K562 (cell line): ENCODE measurements at regions not wholly inside any gene's neighbourhood (a gene's known extent, or its start where the extent isn't known, plus 50 kb on each side); places are given as distances from the start of the nearest gene placed in this dataset.

Experiments
- ATAC-seq: fragments of 200-7000 bp; cut with Tn5 transposase; 3 replicates; pipeline ENCODE4 v1.9.1; 2020; ENCODE audit warnings: moderate library complexity
- BruUV-seq: library from RNA; stranded (reverse); fragments of 400-500 nt; replicated peaks from 2 replicates; lab custom pipeline; 2021; lab: Mats Ljungman, UMichigan
- CTCF ChIA-PET: fragments of 300-600 bp; formaldehyde crosslinking; extraction: SDS; loops from one replicate; lab custom pipeline; 2021; ENCODE audit warnings: low intra/inter-chr PET ratio; lab: Yijun Ruan, JAX
- POLR2A ChIA-PET: fragments of 300-600, 350-650 bp; sonication (Branson Sonifier 250); formaldehyde crosslinking; extraction: SDS; loops from one replicate; lab custom pipeline; 2021; ENCODE audit warnings: antibody characterized with exemption, inconsistent platforms; lab: Yijun Ruan, JAX
- DNase-seq, 4 experiments: peaks; one replicate each; pipeline versions ENCODE4 v3.0.0 to v3.0.0-alpha.2; 2011 to 2018; ENCODE audit warnings: low spot score in 3 of 4, mixed read lengths in 3 of 4; ENCODE audit errors: extremely low read depth in 1 of 4
- FAIRE-seq: peaks from 2 replicates; lab custom pipeline; 2011; peaks lifted over from hg19 to GRCh38; lab: Jason Lieb, UNC
- H2AFZ ChIP-seq: 2 replicates; pipeline ENCODE4 v1.6.0; 2011; ENCODE audit warnings: low read depth, low read length, control low read depth, inconsistent platforms
- H3K27ac ChIP-seq: fragments of 200-600 bp; 3 replicates; pipeline ENCODE4 v1.8.0; 2011; ENCODE audit warnings: low read depth, mild to moderate bottlenecking, control low read depth, inconsistent platforms, low read length, moderate library complexity, mixed read lengths; ENCODE audit errors: extremely low read depth
- H3K27me3 ChIP-seq, 2 experiments: fragments of 300-600 bp in 1 of 2; 2 replicates in 1 of 2; 3 replicates in 1 of 2; pipeline versions ENCODE4 v1.6.0 to v1.8.0; 2011; ENCODE audit warnings: inconsistent platforms in 2 of 2, low read length in 2 of 2, mild to moderate bottlenecking in 1 of 2, mixed read lengths in 1 of 2, moderate library complexity in 1 of 2; ENCODE audit not compliant: control insufficient read depth in 2 of 2, insufficient read depth in 2 of 2
- H3K36me3 ChIP-seq: fragments of 300-600 bp; 3 replicates; pipeline ENCODE4 v1.8.0; 2011; ENCODE audit warnings: mild to moderate bottlenecking, low read length, inconsistent platforms; ENCODE audit not compliant: control insufficient read depth, insufficient read depth
- H3K4me1 ChIP-seq, 2 experiments: fragments of 200-600 bp in 1 of 2; replicated peaks in 1 of 2; 2 replicates in 1 of 2; 3 replicates in 1 of 2; pipeline versions ENCODE4 v1.5.1 to v1.8.0; 2011; ENCODE audit warnings: inconsistent platforms in 2 of 2, low read length in 2 of 2, mild to moderate bottlenecking in 1 of 2, mixed read lengths in 1 of 2, moderate library complexity in 1 of 2; ENCODE audit not compliant: control insufficient read depth in 2 of 2, insufficient read depth in 2 of 2
- H3K4me2 ChIP-seq: 2 replicates; pipeline ENCODE4 v1.6.1; 2011; ENCODE audit warnings: low read length, control low read depth, inconsistent platforms, mixed read lengths; ENCODE audit not compliant: insufficient read depth
- H3K4me3 ChIP-seq: fragments of 200-600 bp; sonication (generic), shearing (Covaris generic); 2 replicates; pipeline ENCODE4 v1.5.1; 2016; ENCODE audit warnings: control low read depth, inconsistent platforms
- H3K79me2 ChIP-seq: fragments of 200-600 bp; 3 replicates; pipeline ENCODE4 v1.8.0; 2011; ENCODE audit warnings: low read length, inconsistent platforms; ENCODE audit not compliant: control insufficient read depth, insufficient read depth
- H3K9ac ChIP-seq, 2 experiments: 2 replicates each; pipeline versions ENCODE4 v1.6.0 to v1.6.1; 2011; ENCODE audit warnings: low read depth in 2 of 2, low read length in 2 of 2, control low read depth in 1 of 2, inconsistent platforms in 1 of 2, mild to moderate bottlenecking in 1 of 2, mixed read lengths in 1 of 2; ENCODE audit not compliant: insufficient read depth in 1 of 2
- H3K9me1 ChIP-seq: one replicate; pipeline ENCODE4 v1.6.0; 2011; ENCODE audit warnings: inconsistent platforms, mild to moderate bottlenecking, low read length, moderate library complexity; ENCODE audit not compliant: control insufficient read depth, insufficient read depth
- H3K9me3 ChIP-seq: replicated peaks from 2 replicates; pipeline ENCODE4 v1.5.1; 2011; ENCODE audit warnings: low read depth, low read length, inconsistent platforms; ENCODE audit not compliant: control insufficient read depth, insufficient read depth
- H4K20me1 ChIP-seq: replicated peaks from 2 replicates; pipeline ENCODE4 v1.6.1; 2011; ENCODE audit warnings: low read length, inconsistent platforms, mixed read lengths; ENCODE audit not compliant: control insufficient read depth, insufficient read depth
- ARID3B ChIP-seq: fragments of 250-450 bp; sonication (Bioruptor Pico); IDR thresholded peaks from 2 replicates; pipeline ENCODE4 v1.4.0; 2020; ENCODE audit warnings: borderline replicate concordance
- DMBX1 ChIP-seq: fragments of 250-450 bp; sonication (Bioruptor Pico); IDR thresholded peaks from 2 replicates; pipeline ENCODE4 v1.8.0; 2022; ENCODE audit warnings: inconsistent platforms, mild to moderate bottlenecking, moderate library complexity, borderline replicate concordance
- DNMT1 ChIP-seq: fragments of 450-650 bp; IDR thresholded peaks from 2 replicates; pipeline ENCODE4 v1.6.1; 2016; ENCODE audit warnings: antibody characterized with exemption, mild to moderate bottlenecking
- ESRRB ChIP-seq: fragments of 250-450 bp; sonication (Bioruptor Pico); IDR thresholded peaks from 2 replicates; pipeline ENCODE4 v1.5.0; 2020; ENCODE audit warnings: mild to moderate bottlenecking, moderate library complexity, borderline replicate concordance
- LCOR ChIP-seq: sonication (generic); formaldehyde crosslinking; IDR thresholded peaks from 2 replicates; pipeline ENCODE4 v1.8.0; 2022; ENCODE audit warnings: mild to moderate bottlenecking, missing genetic modification reagents
- MXI1 ChIP-seq: IDR thresholded peaks from 2 replicates; pipeline ENCODE4 v1.6.1; 2011; ENCODE audit warnings: low read depth, mild to moderate bottlenecking, improper control_type of control experiment, low read length
- POLR3A ChIP-seq: IDR thresholded peaks from 2 replicates; pipeline ENCODE4 v1.6.1; 2011; ENCODE audit warnings: borderline replicate concordance, mild to moderate bottlenecking, moderate library complexity; ENCODE audit not compliant: insufficient read length, insufficient read depth; ENCODE audit errors: extremely low read depth
- SREBF1 ChIP-seq: fragments of 150-350 bp; IDR thresholded peaks from 2 replicates; pipeline ENCODE4 v1.6.1; 2014; ENCODE audit warnings: antibody characterized with exemption, low read depth, low read length, borderline replicate concordance
- TBP ChIP-seq: optimal IDR thresholded peaks from 2 replicates; pipeline ENCODE3; 2011; ENCODE audit warnings: low read depth, low read length, improper control_type of control experiment
- TFE3 ChIP-seq: fragments of 450-650 bp; formaldehyde crosslinking; IDR thresholded peaks from 2 replicates; pipeline ENCODE4 v1.4.0; 2020; ENCODE audit warnings: mild to moderate bottlenecking, mixed read lengths
- TGIF2 ChIP-seq: sonication (generic); formaldehyde crosslinking; IDR thresholded peaks from 2 replicates; pipeline ENCODE4 v1.8.1; 2022; ENCODE audit warnings: mild to moderate bottlenecking, missing genetic modification reagents, moderate library complexity
- ZBTB1 ChIP-seq: sonication (generic); formaldehyde crosslinking; IDR thresholded peaks from 2 replicates; pipeline ENCODE4 v1.8.1; 2023; ENCODE audit warnings: missing genetic modification reagents, low read depth, mild to moderate bottlenecking, borderline replicate concordance
- ZBTB8A ChIP-seq: fragments of 450-650 bp; IDR thresholded peaks from 2 replicates; pipeline ENCODE4 v1.6.1; 2018; ENCODE audit warnings: mild to moderate bottlenecking, moderate library complexity; ENCODE audit not compliant: partially characterized antibody
- ZBTB9 ChIP-seq: fragments of 450-650 bp; formaldehyde crosslinking; IDR thresholded peaks from 2 replicates; pipeline ENCODE4 v1.4.0; 2020; ENCODE audit warnings: mild to moderate bottlenecking, moderate library complexity
- ZC3H8 ChIP-seq: fragments of 450-650 bp; IDR thresholded peaks from 2 replicates; pipeline ENCODE4 v1.6.1; 2017
- ZNF41 ChIP-seq: fragments of 250-450 bp; sonication (Bioruptor Pico); conservative IDR thresholded peaks from 2 replicates; pipeline ENCODE4 v1.4.0; 2020; ENCODE audit warnings: mild to moderate bottlenecking
- ZNF79 ChIP-seq: fragments of 250-450 bp; sonication (Bioruptor Pico); IDR thresholded peaks from 2 replicates; pipeline ENCODE4 v1.4.0; 2020; ENCODE audit warnings: low read depth, mild to moderate bottlenecking, moderate library complexity
- in situ Hi-C: fragments of 300-500 bp; cut with MboI; formaldehyde crosslinking; loops from 4 replicates; pipeline ENCODE4 v1.15.0; 2018; ENCODE audit warnings: inconsistent platforms, mixed read lengths
- intact Hi-C: fragments of 100-400 bp; cut with micrococcal nuclease; formaldehyde crosslinking; loops from 2 replicates; pipeline ENCODE4 v1.14.2; 2022
- TF ChIP-seq, protein P1 (sequence below): sonication (generic); formaldehyde crosslinking; IDR thresholded peaks from 2 replicates; pipeline ENCODE4 v1.9.0; 2022; ENCODE audit warnings: mild to moderate bottlenecking, missing genetic modification reagents

GRCh38 chr2:16009560-16009959, 69.2 kb downstream of the MYCN start:
- H2AFZ ChIP-seq = no peak overlapping the region
- no peak overlapping the region for H3K4me2 ChIP-seq
- ATAC-seq (no peak), DNase-seq (no peak)
- no peaks in the 10 kb centered on the region for H3K9me3 ChIP-seq
- BruUV-seq = no TSS peak
- CTCF ChIA-PET = no interaction called here
- no peak for TF ChIP-seq ZC3H8
- TF ChIP-seq ESRRB (CRISPR knock-in tag) = no peak
- TF ChIP-seq ZNF41 (CRISPR knock-in tag) = no peak
- TF ChIP-seq TGIF2 (CRISPR knock-in tag) = no peak
- TF ChIP-seq, protein P1, sequence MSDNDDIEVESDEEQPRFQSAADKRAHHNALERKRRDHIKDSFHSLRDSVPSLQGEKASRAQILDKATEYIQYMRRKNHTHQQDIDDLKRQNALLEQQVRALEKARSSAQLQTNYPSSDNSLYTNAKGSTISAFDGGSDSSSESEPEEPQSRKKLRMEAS = no peak
- no peak for TF ChIP-seq TFE3 (CRISPR knock-in tag)
- TF ChIP-seq DNMT1 = no peak
- TF ChIP-seq ZNF79 (CRISPR knock-in tag) = no peak
- TF ChIP-seq ARID3B = no peak
- no peak for TF ChIP-seq POLR3A
- TF ChIP-seq SREBF1 = no peak
- TF ChIP-seq LCOR (CRISPR knock-in tag) = no peak
- TF ChIP-seq ZBTB8A = no peak
- no peak for TF ChIP-seq TBP
- TF ChIP-seq DMBX1 (CRISPR knock-in tag) = no peak
- TF ChIP-seq ZBTB1 (CRISPR knock-in tag) = no peak
- TF ChIP-seq ZBTB9 = no peak
- no peak for TF ChIP-seq MXI1
- TF ChIP-seq, all 486 proteins: peak for 0
- POLR2A ChIA-PET = no interaction called here
- Histone ChIP-seq H3K36me3 (no peaks in the 10 kb centered on the region), H4K20me1 (no peaks in the 10 kb centered on the region), H3K9ac (no peak overlapping the region), H3K79me2 (no peaks in the 10 kb centered on the region), H3K27me3 (peaks cover 4 to 23% of the 10 kb centered on the region in 2 experiments; a peak in 4 of 5 replicates), H3K4me1 (no peaks in the 10 kb centered on the region), H3K9me1 (no peaks in the 10 kb centered on the region), H3K4me3 (no peak overlapping the region), H3K27ac (no peak overlapping the region)
- intact Hi-C loops (no loop called here), in situ Hi-C loops (no loop called here)
- FAIRE-seq = no peak
